Lower lobe of right lung (tissue), 2 donors: ENCODE measurements at regions not wholly inside any gene's neighbourhood (a gene's known extent, or its start where the extent isn't known, plus 50 kb on each side); places are given as distances from the start of the nearest gene placed in this dataset.

Experiments
- ATAC-seq, 2 donors: fragments of 200-7000 bp; cut with Tn5 transposase; one replicate each; pipeline ENCODE4 v1.9.1; 2020 to 2022; ENCODE audit warnings: mild to moderate bottlenecking in 2 of 2, moderate library complexity in 2 of 2
- DNase-seq: peaks from one replicate; pipeline ENCODE4 v3.0.0-alpha.2; 2020
- H3K27ac ChIP-seq: fragments of 200-600 bp; one replicate; pipeline ENCODE4 v1.8.0; 2022
- H3K27me3 ChIP-seq: fragments of 200-600 bp; one replicate; pipeline ENCODE4 v1.8.0; 2022; ENCODE audit warnings: low read depth
- H3K36me3 ChIP-seq: fragments of 200-600 bp; one replicate; pipeline ENCODE4 v1.8.0; 2022; ENCODE audit warnings: mild to moderate bottlenecking
- H3K4me1 ChIP-seq: fragments of 200-600 bp; one replicate; pipeline ENCODE4 v1.8.0; 2022
- H3K4me3 ChIP-seq: fragments of 200-600 bp; one replicate; pipeline ENCODE4 v1.8.0; 2022; ENCODE audit warnings: mild to moderate bottlenecking
- H3K9me3 ChIP-seq: fragments of 200-600 bp; one replicate; pipeline ENCODE4 v1.8.0; 2022
- CTCF ChIP-seq: fragments of 200-600 bp; IDR thresholded peaks from one replicate; pipeline ENCODE4 v1.8.0; 2022; ENCODE audit warnings: antibody characterized with exemption, mild to moderate bottlenecking
- intact Hi-C: fragments of 100-400 bp; cut with DNase I; formaldehyde crosslinking; loops from one replicate; pipeline ENCODE4 v1.11.0; 2022
- donor health status: DM: no; HTN: yes; CAD: no; lungs with severe emphysema.

GRCh38 chr6:133764008-133764753 lies 124.7 kb upstream of the TCF21 start:
- ATAC-seq, result peak in 1 of 2 donors; percentile 47
- Histone ChIP-seq H3K27me3 (no peaks in the 10 kb centered on the region), H3K9me3 (no peaks in the 10 kb centered on the region), H3K36me3 (no peaks in the 10 kb centered on the region), H3K27ac (peak overlapping the region; percentile 26), H3K4me1 (no peaks in the 10 kb centered on the region), H3K4me3 (no peak overlapping the region)
- no peak for DNase-seq
- no peak for TF ChIP-seq CTCF
- intact Hi-C loops, result no loop called here

GRCh38 chr6:133764754-133765208 lies 124.1 kb upstream of the TCF21 start:
- peak overlapping the region; percentile 26 for H3K27ac ChIP-seq
- no peaks in the 10 kb centered on the region for H3K27me3 ChIP-seq
- DNase-seq (no peak), ATAC-seq (no peak)
- no peaks in the 10 kb centered on the region for H3K4me1 ChIP-seq
- no peak for TF ChIP-seq CTCF
- intact Hi-C loops, result no loop called here
- no peaks in the 10 kb centered on the region for H3K9me3 ChIP-seq
- H3K4me3 ChIP-seq, result no peak overlapping the region
- no peaks in the 10 kb centered on the region for H3K36me3 ChIP-seq

- no peak for TF ChIP-seq CTCF
- Histone ChIP-seq H3K9me3 (no peaks in the 10 kb centered on the region), H3K4me1 (no peaks in the 10 kb centered on the region), H3K4me3 (no peak overlapping the region), H3K36me3 (no peaks in the 10 kb centered on the region), H3K27me3 (no peaks in the 10 kb centered on the region), H3K27ac (no peak overlapping the region)
- intact Hi-C loops, result no loop called here
- DNase-seq, result no peak
- no peak for ATAC-seq
Observed at GRCh38 chr6:133767357-133767970, 121.4 kb upstream of the TCF21 start.

GRCh38 chr6:133768656-133769295 lies 120.1 kb upstream of the TCF21 start:
- H3K27me3 ChIP-seq, result no peaks in the 10 kb centered on the region
- no peak for DNase-seq
- intact Hi-C loops, result no loop called here
- no peaks in the 10 kb centered on the region for H3K4me1 ChIP-seq
- no peak for ATAC-seq
- no peaks in the 10 kb centered on the region for H3K36me3 ChIP-seq
- no peak overlapping the region for H3K27ac ChIP-seq
- no peak for TF ChIP-seq CTCF
- no peaks in the 10 kb centered on the region for H3K9me3 ChIP-seq
- no peak overlapping the region for H3K4me3 ChIP-seq

GRCh38 chr6:133769463-133769862 lies 119.5 kb upstream of the TCF21 start:
- Histone ChIP-seq H3K27ac (no peak overlapping the region), H3K27me3 (no peaks in the 10 kb centered on the region), H3K36me3 (no peaks in the 10 kb centered on the region), H3K9me3 (no peaks in the 10 kb centered on the region), H3K4me1 (no peaks in the 10 kb centered on the region), H3K4me3 (no peak overlapping the region)
- DNase-seq (no peak), ATAC-seq (no peak)
- intact Hi-C loops, result no loop called here
- TF ChIP-seq CTCF, result no peak
